H1 (cell line): ENCODE measurements at regions not wholly inside any gene's neighbourhood (a gene's known extent, or its start where the extent isn't known, plus 50 kb on each side); places are given as distances from the start of the nearest gene placed in this dataset.

ENCODE experiments used
- CTCF ChIA-PET: fragments of 300-600 bp; sonication (Branson Sonifier 250); formaldehyde crosslinking; loops from one replicate; lab custom pipeline; 2021; ENCODE audit not compliant: partially characterized antibody; lab: Charles Lee
- POLR2A ChIA-PET: fragments of 300-600 bp; sonication (Branson Sonifier 250); formaldehyde crosslinking; loops from one replicate; lab custom pipeline; 2021; ENCODE audit warnings: inconsistent platforms; ENCODE audit not compliant: partially characterized antibody; lab: Charles Lee
- DNase-seq, 2 experiments: peaks; one replicate each; pipeline versions ENCODE4 v3.0.0 to v3.0.0-alpha.2; 2010 to 2022; ENCODE audit warnings: low spot score in 2 of 2, low read depth in 1 of 2, mixed read lengths in 1 of 2
- FAIRE-seq: peaks from 2 replicates; lab custom pipeline; 2011; peaks lifted over from hg19 to GRCh38; lab: Jason Lieb, UNC
- H2AFZ ChIP-seq: 2 replicates; pipeline ENCODE4 v1.8.1; 2012; ENCODE audit warnings: low read length, inconsistent platforms
- H2AK5ac ChIP-seq: 2 replicates; pipeline ENCODE4 v1.6.1; 2013; ENCODE audit warnings: low read depth, low read length
- H2BK120ac ChIP-seq: replicated peaks from 2 replicates; pipeline ENCODE3; 2013; ENCODE audit warnings: low read depth, low read length, inconsistent platforms
- H2BK12ac ChIP-seq: 2 replicates; pipeline ENCODE4 v1.6.1; 2013; ENCODE audit warnings: low read depth, low read length
- H2BK15ac ChIP-seq: 2 replicates; pipeline ENCODE4 v1.6.1; 2013; ENCODE audit warnings: low read length
- H2BK20ac ChIP-seq: 2 replicates; pipeline ENCODE4 v1.6.1; 2013; ENCODE audit warnings: low read length
- H2BK5ac ChIP-seq: 2 replicates; pipeline ENCODE4 v1.6.1; 2013; ENCODE audit warnings: low read depth, low read length
- H3K14ac ChIP-seq: 2 replicates; pipeline ENCODE4 v1.6.1; 2013; ENCODE audit warnings: inconsistent platforms; ENCODE audit not compliant: insufficient read length
- H3K18ac ChIP-seq: 2 replicates; pipeline ENCODE4 v1.6.1; 2013; ENCODE audit warnings: low read length; ENCODE audit errors: extremely low read depth
- H3K23ac ChIP-seq: 2 replicates; pipeline ENCODE4 v1.6.1; 2013; ENCODE audit warnings: inconsistent platforms; ENCODE audit not compliant: insufficient read length
- H3K23me2 ChIP-seq: 2 replicates; pipeline ENCODE4 v1.6.1; 2013; ENCODE audit warnings: low read depth, low read length
- H3K27ac ChIP-seq: 2 replicates; pipeline ENCODE4 v1.6.1; 2011; ENCODE audit warnings: low read depth, low read length, inconsistent platforms
- H3K27me3 ChIP-seq, 4 experiments: replicated peaks in 1 of 4; 1 replicate in 1 of 4; 2 replicates in 3 of 4; pipeline versions ENCODE4 v1.6.1 to v1.8.1; 2011 to 2013; ENCODE audit warnings: low read length in 3 of 4, mild to moderate bottlenecking in 3 of 4, inconsistent platforms in 2 of 4, mixed read lengths in 2 of 4, moderate library complexity in 1 of 4; ENCODE audit not compliant: control insufficient read depth in 3 of 4, insufficient read depth in 3 of 4; ENCODE audit errors: extremely low read depth in 1 of 4
- H3K36me3 ChIP-seq, 4 experiments: 2 replicates each; pipeline versions ENCODE4 v1.6.1 to v1.8.1; 2011 to 2013; ENCODE audit warnings: mild to moderate bottlenecking in 4 of 4, low read length in 3 of 4, moderate library complexity in 2 of 4, control low read depth in 1 of 4, inconsistent platforms in 1 of 4; ENCODE audit not compliant: insufficient read depth in 4 of 4, control insufficient read depth in 2 of 4
- H3K4ac ChIP-seq: replicated peaks from 2 replicates; pipeline ENCODE3; 2013; ENCODE audit warnings: low read length, low read depth, mixed read lengths, inconsistent platforms; ENCODE audit not compliant: insufficient read length
- H3K4me1 ChIP-seq, 4 experiments: replicated peaks in 1 of 4; 1 replicate in 1 of 4; 2 replicates in 3 of 4; pipeline versions ENCODE4 v1.6.1 to v1.8.1; 2011 to 2013; ENCODE audit warnings: low read length in 3 of 4, inconsistent platforms in 2 of 4, mixed read lengths in 1 of 4; ENCODE audit not compliant: insufficient read depth in 4 of 4, control insufficient read depth in 3 of 4
- H3K4me2 ChIP-seq, 2 experiments: 2 replicates each; pipeline versions ENCODE4 v1.6.1 to v1.8.1; 2011 to 2013; ENCODE audit warnings: low read depth in 2 of 2, low read length in 2 of 2, control low read depth in 1 of 2, inconsistent platforms in 1 of 2, mild to moderate bottlenecking in 1 of 2; ENCODE audit not compliant: insufficient read depth in 1 of 2
- H3K4me3 ChIP-seq, 4 experiments: fragments of 200-600, 300-600 bp in 1 of 4; sonication (generic), shearing (Covaris generic), sonication (Bioruptor Twin) in 1 of 4; 2 replicates each; pipeline versions ENCODE4 v1.5.1 to v1.8.1; 2011 to 2016; ENCODE audit warnings: low read length in 4 of 4, low read depth in 3 of 4, control low read depth in 2 of 4, inconsistent platforms in 2 of 4, mild to moderate bottlenecking in 2 of 4, mixed read lengths in 1 of 4, moderate library complexity in 1 of 4; ENCODE audit not compliant: insufficient read depth in 2 of 4; ENCODE audit errors: extremely low read depth in 1 of 4
- H3K56ac ChIP-seq: replicated peaks from 2 replicates; pipeline ENCODE3; 2013; ENCODE audit warnings: low read depth, mild to moderate bottlenecking, mixed read lengths, low read length, inconsistent platforms; ENCODE audit not compliant: insufficient read length
- H3K79me1 ChIP-seq: 2 replicates; pipeline ENCODE4 v1.6.1; 2013; ENCODE audit warnings: low read depth, low read length, control low read depth
- H3K79me2 ChIP-seq, 2 experiments: 2 replicates each; pipeline versions ENCODE4 v1.6.1 to v1.8.1; 2012 to 2013; ENCODE audit warnings: low read length in 2 of 2, mild to moderate bottlenecking in 2 of 2, inconsistent platforms in 1 of 2; ENCODE audit not compliant: insufficient read depth in 2 of 2, control insufficient read depth in 1 of 2
- H3K9ac ChIP-seq, 4 experiments: replicated peaks in 1 of 4; 1 replicate in 1 of 4; 2 replicates in 3 of 4; pipeline versions ENCODE4 v1.6.1 to v1.8.1; 2011 to 2013; ENCODE audit warnings: low read depth in 3 of 4, low read length in 3 of 4, control low read depth in 2 of 4, mild to moderate bottlenecking in 2 of 4, moderate library complexity in 2 of 4, inconsistent platforms in 1 of 4; ENCODE audit errors: extremely low read depth in 1 of 4
- H3K9me3 ChIP-seq, 2 experiments: 2 replicates each; pipeline versions ENCODE4 v1.6.1 to v1.8.1; 2012 to 2013; ENCODE audit warnings: mild to moderate bottlenecking in 2 of 2, moderate library complexity in 2 of 2, control low read depth in 1 of 2, inconsistent platforms in 1 of 2, low read depth in 1 of 2, low read length in 1 of 2, mixed read lengths in 1 of 2; ENCODE audit not compliant: insufficient read depth in 2 of 2
- H4K20me1 ChIP-seq, 2 experiments: replicated peaks in 1 of 2; 2 replicates each; pipeline versions ENCODE3 to v1.8.1; 2011 to 2013; ENCODE audit warnings: inconsistent platforms in 2 of 2, low read length in 2 of 2, mild to moderate bottlenecking in 1 of 2; ENCODE audit not compliant: insufficient read depth in 2 of 2, control insufficient read depth in 1 of 2
- H4K5ac ChIP-seq: 2 replicates; pipeline ENCODE4 v1.6.1; 2013; ENCODE audit warnings: low read length, low read depth, mixed read lengths, inconsistent platforms; ENCODE audit not compliant: insufficient read length
- H4K8ac ChIP-seq: 2 replicates; pipeline ENCODE4 v1.8.0; 2013; ENCODE audit warnings: mild to moderate bottlenecking, moderate library complexity, low read length, inconsistent platforms; ENCODE audit not compliant: insufficient read depth; ENCODE audit errors: extremely low read depth
- H4K91ac ChIP-seq: replicated peaks from 2 replicates; pipeline ENCODE3; 2013; ENCODE audit warnings: low read length, mixed read lengths, inconsistent platforms; ENCODE audit not compliant: insufficient read length
- BRCA1 ChIP-seq: IDR thresholded peaks from 2 replicates; pipeline ENCODE4 v1.6.1; 2012; ENCODE audit warnings: low read depth, low read length, improper control_type of control experiment
- CHD1 ChIP-seq: IDR thresholded peaks from 2 replicates; pipeline ENCODE4 v1.6.1; 2012; ENCODE audit warnings: low read depth, low read length, improper control_type of control experiment
- EZH2 ChIP-seq: fragments of 200-600 bp; sonication (generic); IDR thresholded peaks from 2 replicates; pipeline ENCODE4 v1.7.1; 2012; ENCODE audit warnings: low read depth, mild to moderate bottlenecking, moderate library complexity, low read length, inconsistent platforms; ENCODE audit not compliant: severe bottlenecking
- KDM4A ChIP-seq: IDR thresholded peaks from one replicate; pipeline ENCODE4 v1.7.1; 2012; ENCODE audit warnings: low read depth, mild to moderate bottlenecking, moderate library complexity, low read length, inconsistent platforms; ENCODE audit not compliant: severe bottlenecking
- RFX5 ChIP-seq: IDR thresholded peaks from 2 replicates; pipeline ENCODE4 v1.6.1; 2011; ENCODE audit warnings: low read depth, low read length, improper control_type of control experiment, borderline replicate concordance
- RNF2 ChIP-seq: fragments of 200-900, 300-1000 bp; sonication (generic); IDR thresholded peaks from 2 replicates; pipeline ENCODE4 v1.7.1; 2016; ENCODE audit warnings: borderline replicate concordance, low read depth, mild to moderate bottlenecking, antibody characterized with exemption, low read length; ENCODE audit not compliant: poor library complexity, severe bottlenecking; ENCODE audit errors: missing control alignments
- RXRA ChIP-seq: IDR thresholded peaks from 2 replicates; pipeline ENCODE4 v1.6.1; 2011; ENCODE audit warnings: low read depth, mild to moderate bottlenecking, low read length, moderate library complexity; ENCODE audit not compliant: insufficient read depth
- SIX5 ChIP-seq: IDR thresholded peaks from 2 replicates; pipeline ENCODE4 v1.6.1; 2011; ENCODE audit warnings: mild to moderate bottlenecking, low read depth, low read length
- SRF ChIP-seq: IDR thresholded peaks from 2 replicates; pipeline ENCODE4 v1.6.1; 2011; ENCODE audit warnings: mild to moderate bottlenecking, low read depth, low read length, moderate library complexity
- TCF12 ChIP-seq: IDR thresholded peaks from 2 replicates; pipeline ENCODE4 v1.6.1; 2011; ENCODE audit warnings: low read depth, mild to moderate bottlenecking, low read length
- WGBS, 2 experiments: shearing (Covaris generic) in 1 of 2; methylation state at CpG; one replicate each; pipeline versions ENCODE4 v1.1.6 to v1.1.7; 2013 to 2015; ENCODE audit warnings: low lambda C conversion rate in 2 of 2, mixed read lengths in 2 of 2, inconsistent platforms in 1 of 2, low coverage in 1 of 2, missing lambda C conversion rate in 1 of 2; ENCODE audit not compliant: insufficient replicate concordance in 2 of 2, insufficient coverage in 1 of 2, insufficient read length in 1 of 2; ENCODE audit errors: extremely low coverage in 1 of 2, missing lambda C conversion rate in 1 of 2; 5-methylcytosine and 5-hydroxymethylcytosine counted together
- TF ChIP-seq, protein P1 (sequence below): IDR thresholded peaks from 2 replicates; pipeline ENCODE4 v1.6.1; 2012; ENCODE audit warnings: inconsistent platforms

DNA sequence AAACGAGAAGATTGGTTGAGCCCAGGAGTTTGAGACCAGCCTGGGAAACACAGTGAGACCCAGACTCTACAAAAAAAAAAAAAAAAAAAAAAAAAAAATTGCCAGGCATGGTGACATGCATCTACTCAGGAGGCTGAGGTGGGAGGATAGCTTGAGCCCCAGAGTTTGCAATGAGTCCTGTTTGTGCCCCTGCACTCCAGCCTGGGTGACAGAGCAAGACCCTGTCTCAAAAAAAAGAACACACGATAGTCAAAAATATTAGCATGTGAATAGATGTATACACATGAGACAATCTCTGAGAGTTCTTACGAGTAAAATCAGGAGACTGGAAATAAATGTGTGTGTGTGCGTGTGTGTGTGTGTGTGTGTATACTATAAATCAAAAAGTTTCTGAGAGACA, 966.3 kb downstream of the FSTL5 start:
- H3K23ac ChIP-seq, result no peak overlapping the region
- H3K27me3 ChIP-seq, result peaks cover 0 to 1% (median 0%) of the 10 kb centered on the region in 4 experiments; a peak in 1 of 7 replicates
- H2BK120ac ChIP-seq, result no peak overlapping the region
- DNase-seq (no peak), FAIRE-seq (no peak)
- no peak overlapping the region for H3K4ac ChIP-seq
- H2BK12ac ChIP-seq, result peak overlapping the region; percentile 77; the same call in 1 of the 2 replicates
- H3K79me1 ChIP-seq, result no peaks in the 10 kb centered on the region
- no peaks in the 10 kb centered on the region for H3K79me2 ChIP-seq
- H3K4me2 ChIP-seq, result no peak overlapping the region
- H2BK20ac ChIP-seq, result no peak overlapping the region
- peak overlapping the region; percentile 59 for H3K56ac ChIP-seq
- no peak overlapping the region for H2AK5ac ChIP-seq
- no peak overlapping the region for H4K8ac ChIP-seq
- peak overlapping the region; percentile 56 for H4K91ac ChIP-seq
- no peak overlapping the region for H3K9ac ChIP-seq
- H2AFZ ChIP-seq, result 0 out of 2 replicates have a peak overlapping the region, but pooled peaks have one; percentile 36
- no peak overlapping the region for H3K27ac ChIP-seq
- H4K5ac ChIP-seq, result peak overlapping the region; percentile 18
- no peaks in the 10 kb centered on the region for H3K36me3 ChIP-seq
- H3K4me3 ChIP-seq, result peak overlapping the region in 1 of 4 experiments; percentile 8; a peak in 1 of 8 replicates
- no peaks in the 10 kb centered on the region for H3K9me3 ChIP-seq
- H2BK5ac ChIP-seq, result peak overlapping the region; percentile 90
- CTCF ChIA-PET, result no interaction called here
- TF ChIP-seq TCF12, result no peak
- TF ChIP-seq RXRA, result no peak
- no peak for TF ChIP-seq RFX5
- TF ChIP-seq, protein P1, sequence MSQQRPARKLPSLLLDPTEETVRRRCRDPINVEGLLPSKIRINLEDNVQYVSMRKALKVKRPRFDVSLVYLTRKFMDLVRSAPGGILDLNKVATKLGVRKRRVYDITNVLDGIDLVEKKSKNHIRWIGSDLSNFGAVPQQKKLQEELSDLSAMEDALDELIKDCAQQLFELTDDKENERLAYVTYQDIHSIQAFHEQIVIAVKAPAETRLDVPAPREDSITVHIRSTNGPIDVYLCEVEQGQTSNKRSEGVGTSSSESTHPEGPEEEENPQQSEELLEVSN, result no peak
- TF ChIP-seq BRCA1, result no peak
- no peak for TF ChIP-seq SRF
- TF ChIP-seq RNF2, result no peak
- no peak for TF ChIP-seq CHD1
- TF ChIP-seq EZH2, result no peak
- TF ChIP-seq SIX5, result no peak
- no peak for TF ChIP-seq KDM4A
- H3K18ac ChIP-seq, result no peak overlapping the region; the same call in 1 of the 2 replicates
- H4K20me1 ChIP-seq, result no peaks in the 10 kb centered on the region
- H3K4me1 ChIP-seq, result peaks cover 0 to 6% (median 1%) of the 10 kb centered on the region in 4 experiments; a peak in 2 of 7 replicates
- POLR2A ChIA-PET, result no interaction called here
- no peak overlapping the region for H3K14ac ChIP-seq
- WGBS, 2 experiments, result 52% methylated on average over 4 of the region's 4 CpGs; no CpG with 5 or more reads in 1 of the 2 experiments
- H2BK15ac ChIP-seq, result no peak overlapping the region
- H3K23me2 ChIP-seq, result no peaks in the 10 kb centered on the region
